ENCODE measurements at regions not wholly inside any gene's neighbourhood (a gene's known extent, or its start where the extent isn't known, plus 50 kb on each side); places are given as distances from the start of the nearest gene placed in this dataset.

GRCh38 chr4:155530857-155531256 is 135.8 kb upstream of the GUCY1A1 start:
- no peak for TF ChIP-seq ZNF462 (CRISPR knock-in tag; IDR thresholded peaks at IDR 0.05)
- no peak for TF ChIP-seq EZH2phosphoT487 (IDR thresholded peaks at IDR 0.05; ENCODE audit: unreplicated experiment)
- no peak for TF ChIP-seq JUNB (IDR thresholded peaks at IDR 0.05; ENCODE audit: unreplicated experiment)
- no peak for TF ChIP-seq NANOG (IDR thresholded peaks at IDR 0.05; ENCODE audit: borderline replicate concordance)
- TF ChIP-seq ETS1 (IDR thresholded peaks at IDR 0.05), result no peak
- no peak for TF ChIP-seq CTCF (conservative IDR thresholded peaks at IDR 0.05; ENCODE audit: low read depth in 2 of 2)
- no peak for TF ChIP-seq ZNF331 (CRISPR knock-in tag; IDR thresholded peaks at IDR 0.05; ENCODE audit: low read depth)
- TF ChIP-seq STAT1 (IDR thresholded peaks at IDR 0.05; ENCODE audit: unreplicated experiment), result no peak
- no peak for TF ChIP-seq POLR2AphosphoS5 (IDR thresholded peaks at IDR 0.05; ENCODE audit: low read depth)
- TF ChIP-seq CREB1 (CRISPR knock-in tag; IDR thresholded peaks at IDR 0.05; ENCODE audit: low read depth), result no peak
- no peak for TF ChIP-seq EZH2 (IDR thresholded peaks at IDR 0.05; ENCODE audit: low read depth, unreplicated experiment)
- no peak for TF ChIP-seq ZNF114 (CRISPR knock-in tag; IDR thresholded peaks at IDR 0.05)
- no peak for TF ChIP-seq REST (IDR thresholded peaks at IDR 0.05; ENCODE audit: unreplicated experiment)
- no peak for ATAC-seq
- no peak overlapping the region for H3K27ac Mint-ChIP-seq

More at GRCh38 chr4:155530857-155531256, 135.8 kb upstream of the GUCY1A1 start:
- H3F3A ChIP-seq (replicated peaks; ENCODE audit: low read depth), result no peaks in the 10 kb centered on the region
- Mint-ChIP-seq H3K27me3 (ENCODE audit: insufficient read depth, low read depth, poor library complexity) (no peaks in the 10 kb centered on the region), H3K4me1 (no peaks in the 10 kb centered on the region; the same call in 2 of the 3 replicates), H3K9me3 (no peaks in the 10 kb centered on the region), H3K36me3 (ENCODE audit: low read depth) (no peaks in the 10 kb centered on the region), H3K4me3 (no peak overlapping the region)
- no peaks in the 10 kb centered on the region for H3K4me1 ChIP-seq (ENCODE audit: insufficient read depth)
- H3K79me2 ChIP-seq (replicated peaks; ENCODE audit: insufficient read depth), result no peaks in the 10 kb centered on the region
- H3K36me3 ChIP-seq (ENCODE audit: insufficient read depth), result no peaks in the 10 kb centered on the region
- H3K9me2 ChIP-seq (ENCODE audit: insufficient read depth), result no peaks in the 10 kb centered on the region
- DNase-seq (ENCODE audit: low spot score), result no peak
- H3K27me3 ChIP-seq (ENCODE audit: insufficient read depth), result no peaks in the 10 kb centered on the region
- H3K4me2 ChIP-seq, result no peak overlapping the region
- H2AFZ ChIP-seq, result no peak overlapping the region
- H3K4me3 ChIP-seq, result no peak overlapping the region
- no peak overlapping the region for H3K27ac ChIP-seq (ENCODE audit: low read depth)
- H4K20me1 ChIP-seq (replicated peaks; ENCODE audit: insufficient read depth), result no peaks in the 10 kb centered on the region

Measured in GM23338 (cell line).